ENCODE measurements at regions not wholly inside any gene's neighbourhood (a gene's known extent, or its start where the extent isn't known, plus 50 kb on each side); places are given as distances from the start of the nearest gene placed in this dataset.

GRCh38 chr11:80827781-80828180 is 1387.0 kb upstream of the TENM4 start:
- DNase-seq = no peak

- no peak for DNase-seq
Measured at GRCh38 chr11:80826808-80827207, 1386.0 kb upstream of the TENM4 start.

- no peak for DNase-seq
Measured at GRCh38 chr11:80822308-80822707, 1381.5 kb upstream of the TENM4 start.

- DNase-seq = no peak
Measured at GRCh38 chr11:80819271-80819670, 1378.4 kb upstream of the TENM4 start.

- DNase-seq = no peak
Measured at GRCh38 chr11:80816966-80817365, 1376.1 kb upstream of the TENM4 start.

GRCh38 chr11:80816454-80816847 is 1375.6 kb upstream of the TENM4 start:
- no peak for DNase-seq

GRCh38 chr11:80815752-80816453 is 1375.1 kb upstream of the TENM4 start:
- no peak for DNase-seq

- no peak for DNase-seq
Measured at GRCh38 chr11:80814813-80815212, 1374.0 kb upstream of the TENM4 start.

- no peak for DNase-seq
Measured at GRCh38 chr11:80810695-80811094, 1369.9 kb upstream of the TENM4 start.

- DNase-seq = no peak
Measured at GRCh38 chr11:80798174-80798573, 1357.3 kb upstream of the TENM4 start.

- no peak for DNase-seq
Measured at GRCh38 chr11:80783561-80783960, 1342.7 kb upstream of the TENM4 start.

- DNase-seq = no peak
Measured at GRCh38 chr11:80782135-80782885, 1341.5 kb upstream of the TENM4 start.

GRCh38 chr11:80779905-80780605 is 1339.2 kb upstream of the TENM4 start:
- DNase-seq = no peak

GRCh38 chr11:80778941-80779340 is 1338.1 kb upstream of the TENM4 start:
- DNase-seq = no peak

GRCh38 chr11:80778432-80778831 is 1337.6 kb upstream of the TENM4 start:
- DNase-seq = no peak

GRCh38 chr11:80773919-80774318 is 1333.1 kb upstream of the TENM4 start:
- no peak for DNase-seq

- DNase-seq = no peak
Measured at GRCh38 chr11:80771017-80771416, 1330.2 kb upstream of the TENM4 start.

- no peak for DNase-seq
Measured at GRCh38 chr11:80758787-80759186, 1318.0 kb upstream of the TENM4 start.

GRCh38 chr11:80748207-80748925 is 1307.5 kb upstream of the TENM4 start:
- DNase-seq = no peak

- DNase-seq = no peak
Measured at GRCh38 chr11:80746300-80746699, 1305.5 kb upstream of the TENM4 start.

- no peak for DNase-seq
Measured at GRCh38 chr11:80745416-80745815, 1304.6 kb upstream of the TENM4 start.

GRCh38 chr11:80733790-80734189 is 1293.0 kb upstream of the TENM4 start:
- DNase-seq = no peak

- DNase-seq = no peak
Measured at GRCh38 chr11:80733361-80733760, 1292.5 kb upstream of the TENM4 start.
